SU-DHL-6 (cell line): ENCODE measurements at regions not wholly inside any gene's neighbourhood (a gene's known extent, or its start where the extent isn't known, plus 50 kb on each side); places are given as distances from the start of the nearest gene placed in this dataset.

Source experiments
- H2AFZ ChIP-seq: fragments of 200-600 bp; sonication (generic); 2 replicates; pipeline ENCODE4 v1.6.1; 2014; ENCODE audit warnings: low read depth, mild to moderate bottlenecking, moderate library complexity, mixed read lengths, antibody characterized with exemption, low read length; ENCODE audit not compliant: severe bottlenecking
- H3F3A ChIP-seq: fragments of 200-600 bp; shearing (Covaris generic); 2 replicates; pipeline ENCODE4 v1.6.0; 2016; ENCODE audit warnings: antibody characterized with exemption, mild to moderate bottlenecking; ENCODE audit not compliant: insufficient read depth
- H3K27ac ChIP-seq: fragments of 200-600 bp; sonication (generic); 2 replicates; pipeline ENCODE4 v1.5.1; 2016; ENCODE audit warnings: low read depth, mild to moderate bottlenecking, low read length, moderate library complexity, mixed read lengths
- H3K27me3 ChIP-seq: fragments of 200-600 bp; sonication (generic), shearing (Covaris generic); 2 replicates; pipeline ENCODE4 v1.6.0; 2014; ENCODE audit warnings: mild to moderate bottlenecking, low read length
- H3K36me3 ChIP-seq: fragments of 200-600 bp; sonication (generic); 2 replicates; pipeline ENCODE4 v1.6.1; 2014; ENCODE audit warnings: mild to moderate bottlenecking, low read length, mixed read lengths
- H3K4me2 ChIP-seq: fragments of 300-600, 200-600 bp; shearing (Covaris generic), sonication (generic); 2 replicates; pipeline ENCODE4 v1.6.0; 2014; ENCODE audit warnings: low read length, low read depth, mild to moderate bottlenecking; ENCODE audit not compliant: poor library complexity, severe bottlenecking
- H3K4me3 ChIP-seq: fragments of 200-600 bp; sonication (generic); 2 replicates; pipeline ENCODE4 v1.5.1; 2014; ENCODE audit warnings: antibody characterized with exemption, low read length, mild to moderate bottlenecking, mixed read lengths; ENCODE audit not compliant: insufficient read depth, poor library complexity, severe bottlenecking
- H3K79me2 ChIP-seq: fragments of 200-600 bp; sonication (generic); 2 replicates; pipeline ENCODE4 v1.6.1; 2014; ENCODE audit warnings: mild to moderate bottlenecking, low read length, moderate library complexity; ENCODE audit not compliant: insufficient read depth
- H3K9ac ChIP-seq: fragments of 200-600 bp; sonication (generic); 2 replicates; pipeline ENCODE4 v1.7.0; 2014; ENCODE audit warnings: mild to moderate bottlenecking, low read length
- H3K9me2 ChIP-seq: fragments of 200-600 bp; sonication (generic); replicated peaks from 2 replicates; pipeline ENCODE4 v1.6.1; 2014; ENCODE audit warnings: low read length; ENCODE audit not compliant: insufficient read depth
- H3K9me3 ChIP-seq: fragments of 200-600 bp; sonication (generic); 2 replicates; pipeline ENCODE4 v1.6.1; 2014; ENCODE audit warnings: low read length, mixed read lengths; ENCODE audit not compliant: insufficient read depth
- H4K20me1 ChIP-seq: fragments of 200-600 bp; sonication (generic); 2 replicates; pipeline ENCODE4 v1.6.1; 2014; ENCODE audit warnings: low read depth, mild to moderate bottlenecking, antibody characterized with exemption, low read length, moderate library complexity, mixed read lengths
- CTCF ChIP-seq: fragments of 200-600 bp; sonication (generic); IDR thresholded peaks from one replicate; pipeline ENCODE4 v1.5.1; 2017; ENCODE audit warnings: antibody characterized with exemption, mild to moderate bottlenecking, low read length, moderate library complexity; ENCODE audit not compliant: insufficient read depth, poor library complexity, severe bottlenecking
- EZH2phosphoT487 ChIP-seq: fragments of 200-600 bp; sonication (generic), shearing (Covaris generic); conservative IDR thresholded peaks from 2 replicates; pipeline ENCODE4 v1.6.1; 2018; ENCODE audit warnings: mild to moderate bottlenecking, antibody characterized with exemption, low read length, moderate library complexity, mixed read lengths

GRCh38 chr16:50902457-50902856 lies 160.6 kb downstream of the CYLD start:
- Histone ChIP-seq H3K27ac (no peak overlapping the region), H2AFZ (no peak overlapping the region), H4K20me1 (no peaks in the 10 kb centered on the region), H3K9ac (no peak overlapping the region), H3F3A (no peaks in the 10 kb centered on the region), H3K4me3 (no peak overlapping the region), H3K79me2 (no peaks in the 10 kb centered on the region), H3K27me3 (no peaks in the 10 kb centered on the region), H3K4me2 (no peak overlapping the region), H3K36me3 (no peaks in the 10 kb centered on the region), H3K9me2 (no peaks in the 10 kb centered on the region), H3K9me3 (no peaks in the 10 kb centered on the region)
- TF ChIP-seq EZH2phosphoT487 = no peak
- TF ChIP-seq CTCF = no peak

- Histone ChIP-seq H3K4me2 (no peak overlapping the region), H3K79me2 (no peaks in the 10 kb centered on the region), H4K20me1 (no peaks in the 10 kb centered on the region), H3K9ac (no peak overlapping the region), H3K36me3 (no peaks in the 10 kb centered on the region), H2AFZ (no peak overlapping the region), H3K27me3 (no peaks in the 10 kb centered on the region), H3K9me2 (no peaks in the 10 kb centered on the region), H3K27ac (no peak overlapping the region), H3K4me3 (no peak overlapping the region), H3K9me3 (no peaks in the 10 kb centered on the region), H3F3A (no peaks in the 10 kb centered on the region)
- TF ChIP-seq EZH2phosphoT487 = no peak
- TF ChIP-seq CTCF = no peak
Observed at GRCh38 chr16:50901062-50901461, 159.2 kb downstream of the CYLD start.

GRCh38 chr16:50900391-50900942 lies 158.6 kb downstream of the CYLD start:
- Histone ChIP-seq H3K9me3 (no peaks in the 10 kb centered on the region), H3K79me2 (no peaks in the 10 kb centered on the region), H3K4me3 (no peak overlapping the region), H4K20me1 (no peaks in the 10 kb centered on the region), H3K27me3 (no peaks in the 10 kb centered on the region), H3K4me2 (no peak overlapping the region), H3F3A (no peaks in the 10 kb centered on the region), H3K9ac (no peak overlapping the region), H3K36me3 (no peaks in the 10 kb centered on the region), H3K27ac (no peak overlapping the region), H2AFZ (no peak overlapping the region), H3K9me2 (no peaks in the 10 kb centered on the region)
- TF ChIP-seq EZH2phosphoT487 = no peak

GRCh38 chr16:50899951-50900350 lies 158.1 kb downstream of the CYLD start:
- Histone ChIP-seq H3F3A (no peaks in the 10 kb centered on the region), H3K79me2 (no peaks in the 10 kb centered on the region), H3K9me3 (no peaks in the 10 kb centered on the region), H3K27ac (no peak overlapping the region), H4K20me1 (no peaks in the 10 kb centered on the region), H2AFZ (no peak overlapping the region), H3K9ac (no peak overlapping the region), H3K4me2 (no peak overlapping the region), H3K36me3 (no peaks in the 10 kb centered on the region), H3K9me2 (no peaks in the 10 kb centered on the region), H3K27me3 (no peaks in the 10 kb centered on the region), H3K4me3 (no peak overlapping the region)
- TF ChIP-seq EZH2phosphoT487 (no peak), CTCF (no peak)
